WTC11 (cell line): ENCODE measurements at regions not wholly inside any gene's neighbourhood (a gene's known extent, or its start where the extent isn't known, plus 50 kb on each side); places are given as distances from the start of the nearest gene placed in this dataset.

ENCODE experiments used
- ATAC-seq: fragments of 200-7000 bp; cut with Tn5 transposase; 2 replicates; pipeline ENCODE4 v1.10.0; 2021; ENCODE audit warnings: mild to moderate bottlenecking, moderate library complexity
- CTCF ChIA-PET: fragments of 300-600 bp; sonication (Branson Sonifier 250); formaldehyde crosslinking; loops from one replicate; lab custom pipeline; 2021; ENCODE audit warnings: antibody characterized with exemption; lab: Charles Lee
- POLR2A ChIA-PET: fragments of 350-600 bp; sonication (Branson Sonifier 250); formaldehyde crosslinking; loops from one replicate; lab custom pipeline; 2021; ENCODE audit warnings: antibody characterized with exemption; lab: Charles Lee
- DNase-seq: peaks from one replicate; pipeline ENCODE4 v3.0.0; 2021; ENCODE audit warnings: low spot score
- H3K27ac Mint-ChIP-seq: 2 replicates; pipeline ENCODE4 v1.8.0; 2021; ENCODE audit warnings: mixed read lengths
- H3K27me3 Mint-ChIP-seq: 2 replicates; pipeline ENCODE4 v1.8.0; 2021; ENCODE audit warnings: low read depth, mild to moderate bottlenecking, moderate library complexity, mixed read lengths
- H3K36me3 Mint-ChIP-seq: 2 replicates; pipeline ENCODE4 v1.8.0; 2021; ENCODE audit warnings: mixed read lengths
- H3K4me1 Mint-ChIP-seq: 2 replicates; pipeline ENCODE4 v1.8.0; 2022; ENCODE audit warnings: mixed read lengths
- H3K4me3 Mint-ChIP-seq: 2 replicates; pipeline ENCODE4 v1.8.0; 2021; ENCODE audit warnings: mild to moderate bottlenecking, moderate library complexity, mixed read lengths
- H3K9me3 Mint-ChIP-seq: 2 replicates; pipeline ENCODE4 v1.8.0; 2021; ENCODE audit warnings: mixed read lengths
- ARID4B ChIP-seq: sonication (generic); formaldehyde crosslinking; IDR thresholded peaks from 2 replicates; pipeline ENCODE4 v1.8.0; 2023; ENCODE audit warnings: missing genetic modification reagents, mild to moderate bottlenecking, borderline replicate concordance
- CBFB ChIP-seq: sonication (generic); formaldehyde crosslinking; IDR thresholded peaks from 2 replicates; pipeline ENCODE4 v1.8.1; 2022; ENCODE audit warnings: mild to moderate bottlenecking, low read depth, missing genetic modification reagents
- CDX4 ChIP-seq: fragments of 250-450 bp; sonication (Bioruptor Pico); IDR thresholded peaks from 2 replicates; pipeline ENCODE4 v1.9.0; 2021; ENCODE audit warnings: moderate library complexity, mild to moderate bottlenecking, inconsistent platforms, borderline replicate concordance
- ERG ChIP-seq: fragments of 250-450 bp; sonication (Bioruptor Pico); IDR thresholded peaks from 2 replicates; pipeline ENCODE4 v1.8.0; 2021; ENCODE audit warnings: mild to moderate bottlenecking
- FOXP1 ChIP-seq: sonication (generic); formaldehyde crosslinking; IDR thresholded peaks from 2 replicates; pipeline ENCODE4 v1.8.0; 2022; ENCODE audit warnings: missing genetic modification reagents, mild to moderate bottlenecking, moderate library complexity, borderline replicate concordance
- GABPB1 ChIP-seq: sonication (generic); formaldehyde crosslinking; IDR thresholded peaks from 2 replicates; pipeline ENCODE4 v1.8.1; 2023; ENCODE audit warnings: mild to moderate bottlenecking, missing genetic modification reagents
- GRHL2 ChIP-seq: fragments of 250-450 bp; sonication (Bioruptor Pico); IDR thresholded peaks from 2 replicates; pipeline ENCODE4 v1.8.0; 2022; ENCODE audit warnings: mild to moderate bottlenecking, moderate library complexity; ENCODE audit not compliant: insufficient replicate concordance, severe bottlenecking
- HMGA2 ChIP-seq: fragments of 250-450 bp; sonication (Bioruptor Pico); IDR thresholded peaks from 2 replicates; pipeline ENCODE4 v1.4.0; 2021; ENCODE audit warnings: mild to moderate bottlenecking, moderate library complexity
- JUN ChIP-seq: sonication (generic); formaldehyde crosslinking; IDR thresholded peaks from 2 replicates; pipeline ENCODE4 v1.8.0; 2023; ENCODE audit warnings: mild to moderate bottlenecking, missing genetic modification reagents
- KAT7 ChIP-seq: sonication (generic); formaldehyde crosslinking; IDR thresholded peaks from 2 replicates; pipeline ENCODE4 v1.8.1; 2023; ENCODE audit warnings: missing genetic modification reagents, mild to moderate bottlenecking, borderline replicate concordance
- NFE2L1 ChIP-seq: sonication (generic); formaldehyde crosslinking; IDR thresholded peaks from 2 replicates; pipeline ENCODE4 v1.8.1; 2023; ENCODE audit warnings: missing genetic modification reagents
- RELA ChIP-seq: sonication (generic); formaldehyde crosslinking; IDR thresholded peaks from 2 replicates; pipeline ENCODE4 v1.8.1; 2022; ENCODE audit warnings: missing genetic modification reagents, mild to moderate bottlenecking, borderline replicate concordance
- TEAD4 ChIP-seq: sonication (generic); formaldehyde crosslinking; IDR thresholded peaks from 2 replicates; pipeline ENCODE4 v1.8.0; 2022; ENCODE audit warnings: mild to moderate bottlenecking, missing genetic modification reagents
- ZNF281 ChIP-seq: sonication (generic); formaldehyde crosslinking; IDR thresholded peaks from 2 replicates; pipeline ENCODE4 v1.8.0; 2023; ENCODE audit warnings: mild to moderate bottlenecking, missing genetic modification reagents
- ZNF396 ChIP-seq: fragments of 250-450 bp; sonication (Bioruptor Pico); IDR thresholded peaks from 2 replicates; pipeline ENCODE4 v1.8.0; 2021; ENCODE audit warnings: mild to moderate bottlenecking, moderate library complexity, borderline replicate concordance
- TF ChIP-seq, protein P1 (sequence below): sonication (generic); formaldehyde crosslinking; IDR thresholded peaks from 2 replicates; pipeline ENCODE4 v1.8.1; 2023; ENCODE audit warnings: mild to moderate bottlenecking, missing genetic modification reagents, moderate library complexity

GRCh38 chr14:101231828-101232227, 328.3 kb upstream of the RTL1 start:
- TF ChIP-seq ZNF396 (no peak), CDX4 (no peak), GABPB1 (CRISPR knock-in tag) (no peak), ZNF281 (CRISPR knock-in tag) (no peak), RELA (CRISPR knock-in tag) (no peak), NFE2L1 (CRISPR knock-in tag) (no peak), ERG (no peak), TEAD4 (no peak), CBFB (CRISPR knock-in tag) (no peak), HMGA2 (no peak), ARID4B (CRISPR knock-in tag) (no peak), JUN (CRISPR knock-in tag) (no peak), FOXP1 (no peak)
- TF ChIP-seq, all 79 proteins: peak for 0
- H3K27ac Mint-ChIP-seq = no peak overlapping the region

GRCh38 chr14:101232340-101233020, 328.8 kb upstream of the DIO3 start:
- CTCF ChIA-PET = interaction anchor here (1.0 kb wide), 1 partner anchor 326 kb away, joined by 3 read pairs; no protein-coding TSS in a partner anchor
- no peak overlapping the region for H3K27ac Mint-ChIP-seq

More at GRCh38 chr14:101231828-101232227, 328.3 kb upstream of the RTL1 start:
- H3K9me3 Mint-ChIP-seq = no peaks in the 10 kb centered on the region
- H3K27me3 Mint-ChIP-seq = no peaks in the 10 kb centered on the region; the same call in 1 of the 2 replicates
- POLR2A ChIA-PET = no interaction called here
- H3K4me1 Mint-ChIP-seq = peaks cover 12% of the 10 kb centered on the region
- ATAC-seq (no peak), DNase-seq (no peak)
- no peak overlapping the region for H3K4me3 Mint-ChIP-seq
- CTCF ChIA-PET = no interaction called here
- H3K36me3 Mint-ChIP-seq = no peaks in the 10 kb centered on the region

More at GRCh38 chr14:101232340-101233020, 328.8 kb upstream of the DIO3 start:
- Mint-ChIP-seq H3K4me3 (no peak overlapping the region), H3K36me3 (no peaks in the 10 kb centered on the region), H3K27me3 (no peaks in the 10 kb centered on the region; the same call in 1 of the 2 replicates), H3K9me3 (no peaks in the 10 kb centered on the region), H3K4me1 (peaks cover 12% of the 10 kb centered on the region)
- ATAC-seq (no peak), DNase-seq (no peak)
- TF ChIP-seq, protein P1, sequence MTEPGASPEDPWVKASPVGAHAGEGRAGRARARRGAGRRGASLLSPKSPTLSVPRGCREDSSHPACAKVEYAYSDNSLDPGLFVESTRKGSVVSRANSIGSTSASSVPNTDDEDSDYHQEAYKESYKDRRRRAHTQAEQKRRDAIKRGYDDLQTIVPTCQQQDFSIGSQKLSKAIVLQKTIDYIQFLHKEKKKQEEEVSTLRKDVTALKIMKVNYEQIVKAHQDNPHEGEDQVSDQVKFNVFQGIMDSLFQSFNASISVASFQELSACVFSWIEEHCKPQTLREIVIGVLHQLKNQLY (CRISPR knock-in tag) = no peak
- TF ChIP-seq KAT7 (no peak), GRHL2 (no peak)
- POLR2A ChIA-PET = no interaction called here
